ENCODE measurements at regions not wholly inside any gene's neighbourhood (a gene's known extent, or its start where the extent isn't known, plus 50 kb on each side); places are given as distances from the start of the nearest gene placed in this dataset.
A peak's percentile ranks its signal among the peaks of the same experiment; 100 is the strongest.

DNA sequence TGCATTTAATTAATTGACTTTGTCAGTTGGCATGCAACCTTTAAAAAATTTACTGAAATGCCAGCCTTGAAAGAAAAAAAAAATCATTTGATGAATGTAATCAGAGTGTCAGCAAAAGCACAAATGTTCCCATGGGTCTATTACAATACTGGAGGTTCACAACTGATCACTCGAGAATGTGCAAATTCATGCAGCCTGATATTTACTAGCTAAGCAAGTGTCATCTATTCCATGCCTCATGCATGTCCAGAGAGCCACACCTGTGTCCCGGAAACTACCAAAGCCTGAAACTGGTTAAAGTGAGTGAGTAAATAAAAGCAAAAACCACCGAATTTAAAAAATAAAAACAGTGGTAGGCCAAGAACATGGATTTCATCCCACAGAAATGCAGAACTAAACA lies 415.3 kb upstream of the ID2 start:
- DNase-seq (ENCODE audit: insufficient read length, low spot score) (no peak), FAIRE-seq (no peak)

DNA sequence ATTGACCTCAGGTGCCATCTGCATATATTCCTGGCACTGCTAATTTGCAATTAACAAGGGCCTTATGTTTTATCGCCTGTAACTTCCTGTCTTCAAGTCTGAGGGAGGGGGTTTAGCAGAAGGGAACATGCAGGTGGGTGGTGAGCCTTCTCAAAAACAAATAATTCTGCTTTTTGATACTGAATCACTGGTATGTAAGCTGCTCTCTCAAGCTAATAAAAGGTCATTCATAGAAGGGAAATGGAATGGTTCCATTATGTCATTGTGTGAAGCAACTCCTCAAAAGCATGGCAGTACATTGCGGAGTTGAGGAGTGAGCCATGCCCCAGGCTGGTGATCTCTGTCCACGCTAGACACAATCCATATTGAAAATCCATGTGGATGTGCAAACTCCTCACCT lies 414.8 kb upstream of the ID2 start:
- no peak for DNase-seq (ENCODE audit: insufficient read length, low spot score)
- no peak for FAIRE-seq

DNA sequence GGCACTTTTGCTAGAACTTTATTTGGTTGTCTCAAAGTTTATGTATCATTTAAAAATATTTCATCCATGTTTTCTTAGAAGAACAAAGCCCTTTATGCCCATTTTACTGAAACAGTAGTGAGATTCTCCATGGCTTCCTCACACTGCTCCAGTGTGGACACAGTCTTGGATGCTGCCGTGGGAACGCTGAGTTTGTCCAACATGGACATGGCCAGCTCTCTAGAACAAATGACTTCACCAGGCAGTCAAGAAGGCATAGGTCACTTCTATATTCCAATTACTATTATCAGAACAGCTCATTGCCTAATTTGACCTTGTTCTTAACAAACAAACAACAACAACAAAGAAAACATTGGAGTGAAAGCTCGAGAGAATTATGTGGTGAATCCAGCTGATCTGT lies 414.1 kb upstream of the ID2 start:
- DNase-seq (ENCODE audit: insufficient read length, low spot score) (no peak), FAIRE-seq (no peak)

DNA sequence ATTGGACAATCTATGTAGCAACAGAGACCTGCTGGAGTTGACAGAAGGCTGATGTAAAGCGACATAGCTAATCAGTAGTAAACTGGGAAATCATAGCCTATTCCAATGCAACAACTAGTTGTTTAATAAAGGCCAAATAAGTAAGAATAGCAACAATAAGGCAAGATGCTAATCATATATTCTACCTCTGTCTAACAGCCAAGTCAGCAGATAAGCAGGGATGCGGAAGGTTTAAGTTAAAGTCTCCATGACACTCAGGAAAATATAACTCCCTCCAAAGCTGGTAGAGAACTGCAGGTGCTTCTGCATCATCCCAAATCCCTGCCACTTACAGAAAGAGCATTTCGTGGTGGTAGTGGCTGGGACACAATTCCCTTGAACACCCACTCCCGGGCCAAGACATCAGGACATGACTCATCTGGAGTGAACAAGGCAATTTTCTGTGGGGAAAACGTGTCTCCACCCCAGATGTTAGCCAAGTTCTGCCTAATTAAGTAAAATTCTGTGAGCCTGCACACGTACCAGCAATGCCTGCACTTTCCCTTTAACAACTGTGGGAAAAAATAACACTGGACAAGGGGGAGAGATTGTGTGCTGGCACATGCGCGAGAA lies 413.6 kb upstream of the ID2 start:
- FAIRE-seq: no peak

DNA sequence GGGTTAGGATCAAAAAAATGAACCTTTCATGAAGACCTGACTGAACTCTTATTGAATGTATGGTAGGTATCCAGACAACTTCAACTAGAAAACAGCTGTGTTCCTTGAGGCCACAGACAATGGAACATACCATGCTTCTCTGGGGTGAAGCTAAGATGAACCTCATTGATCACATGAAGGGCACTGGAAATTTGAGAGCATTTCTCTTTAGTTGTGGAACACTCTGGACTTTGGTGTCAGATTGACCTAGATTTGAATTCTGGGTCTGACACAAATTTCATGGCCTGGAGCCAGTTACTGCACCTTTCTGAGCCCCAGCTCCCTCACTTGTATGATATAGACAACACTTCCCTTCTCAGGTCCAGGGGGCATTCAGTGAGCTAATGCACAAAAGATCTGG lies 411.2 kb upstream of the ID2 start:
- no peak for FAIRE-seq
- DNase-seq (ENCODE audit: insufficient read length, low spot score): no peak

More for the DNA sequence above, 413.6 kb upstream of the ID2 start:
- DNase-seq (ENCODE audit: insufficient read length, low spot score): no peak

DNA sequence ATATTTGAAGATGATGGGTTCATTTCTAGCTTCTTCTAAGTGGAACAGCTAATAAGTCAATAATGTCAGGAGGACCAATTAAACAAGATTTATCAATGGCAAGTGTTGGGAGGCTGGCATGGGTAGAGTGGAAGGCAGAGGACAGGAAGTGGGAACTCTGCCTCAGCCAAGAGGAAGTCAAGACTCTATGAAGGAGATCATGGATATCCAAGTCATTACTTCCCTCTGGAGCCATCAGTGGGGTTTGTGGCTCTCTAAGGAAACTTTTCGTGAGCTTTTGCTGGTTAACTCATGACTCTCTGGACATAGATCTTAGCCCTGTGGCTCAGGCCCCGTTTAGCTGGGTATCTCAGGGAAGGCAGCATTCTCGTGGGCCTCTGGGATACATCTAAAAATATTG lies 410.4 kb upstream of the ID2 start:
- FAIRE-seq (no peak), DNase-seq (ENCODE audit: insufficient read length, low spot score) (no peak)

DNA sequence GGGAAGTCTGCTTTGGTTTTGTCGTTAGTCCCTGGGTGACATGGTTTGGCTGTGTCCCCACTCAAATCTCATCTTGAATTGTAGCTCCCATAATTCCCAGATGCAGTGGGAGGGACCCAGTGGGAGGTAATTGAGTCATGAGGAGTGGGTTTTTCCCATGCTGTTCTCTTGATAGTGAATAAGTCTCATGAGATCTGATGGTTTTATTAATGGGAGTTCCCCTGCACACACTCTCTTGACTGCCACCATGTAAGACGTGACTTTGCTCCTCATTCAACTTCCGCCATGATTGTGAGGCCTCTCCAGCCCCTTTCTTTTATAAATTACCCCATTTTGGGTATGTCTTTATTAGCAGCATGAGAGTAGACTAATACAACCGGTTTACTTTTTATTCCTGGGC lies 405.8 kb upstream of the ID2 start:
- FAIRE-seq (no peak), DNase-seq (ENCODE audit: insufficient read length, low spot score) (no peak)

DNA sequence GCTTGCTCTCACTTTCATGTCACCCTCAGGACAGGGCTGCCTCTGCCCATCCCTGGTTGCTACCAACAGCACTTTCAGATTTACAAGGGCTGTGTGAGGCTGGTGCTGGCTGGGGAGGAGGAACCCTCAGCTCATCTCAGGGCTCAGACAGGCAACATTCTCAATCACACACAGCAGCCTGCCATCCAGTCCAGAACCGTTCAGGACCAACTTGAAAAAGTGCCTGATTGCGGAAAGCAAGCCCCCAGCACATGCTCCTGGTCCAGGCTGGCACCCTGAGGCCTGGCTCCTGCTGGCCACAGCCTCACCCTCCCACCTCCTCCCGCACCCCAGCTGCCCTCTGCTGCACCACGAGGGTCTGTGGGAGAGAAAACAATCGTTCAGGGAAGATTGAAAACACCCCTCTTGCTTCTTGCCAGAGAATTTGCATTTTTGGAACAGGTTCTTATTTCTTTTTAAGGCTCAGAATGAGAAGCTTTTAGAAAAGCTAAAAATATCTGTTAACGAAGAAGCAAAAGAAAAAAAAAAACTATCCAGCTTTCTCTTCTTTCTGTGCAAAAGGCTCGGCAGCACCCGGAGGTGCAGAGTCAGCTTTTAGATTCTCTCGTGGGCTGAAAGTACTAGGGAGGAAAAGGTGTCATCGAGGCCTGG lies 403.8 kb upstream of the ID2 start:
- DNase-seq (ENCODE audit: insufficient read length, low spot score) (no peak), FAIRE-seq (peak; percentile 52)

DNA sequence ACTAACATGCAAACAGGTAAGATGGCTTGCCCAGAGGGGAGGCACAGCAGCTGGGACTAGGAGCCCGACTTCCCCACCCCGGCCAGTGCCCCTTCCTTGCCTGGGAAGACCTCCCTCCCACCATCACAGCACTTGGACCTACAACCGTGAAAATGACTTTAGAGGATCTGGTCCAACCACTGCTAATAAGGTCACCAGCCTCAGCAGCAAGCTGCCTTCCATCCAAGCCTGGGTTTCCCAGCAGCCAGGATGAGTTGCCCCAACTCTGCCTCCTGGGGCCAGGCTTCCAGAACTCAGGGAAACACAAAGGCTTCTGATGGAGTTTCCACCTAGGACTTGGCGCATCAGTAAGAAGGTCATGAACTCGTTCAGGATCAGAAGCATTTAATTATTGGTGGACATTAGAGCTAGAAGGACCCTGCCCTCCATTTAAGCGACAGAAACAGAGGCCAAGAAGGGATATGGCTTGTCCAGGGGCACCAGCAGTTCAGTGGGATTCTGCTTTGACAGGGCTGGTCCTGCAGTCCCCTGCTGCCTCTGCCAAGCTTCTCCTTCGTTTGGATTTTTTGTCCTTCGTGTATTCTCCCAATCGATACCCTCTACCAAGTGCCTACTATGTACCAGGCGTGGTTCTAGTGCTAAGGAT lies 403.0 kb upstream of the ID2 start:
- DNase-seq (ENCODE audit: insufficient read length, low spot score) (no peak), FAIRE-seq (no peak)

DNA sequence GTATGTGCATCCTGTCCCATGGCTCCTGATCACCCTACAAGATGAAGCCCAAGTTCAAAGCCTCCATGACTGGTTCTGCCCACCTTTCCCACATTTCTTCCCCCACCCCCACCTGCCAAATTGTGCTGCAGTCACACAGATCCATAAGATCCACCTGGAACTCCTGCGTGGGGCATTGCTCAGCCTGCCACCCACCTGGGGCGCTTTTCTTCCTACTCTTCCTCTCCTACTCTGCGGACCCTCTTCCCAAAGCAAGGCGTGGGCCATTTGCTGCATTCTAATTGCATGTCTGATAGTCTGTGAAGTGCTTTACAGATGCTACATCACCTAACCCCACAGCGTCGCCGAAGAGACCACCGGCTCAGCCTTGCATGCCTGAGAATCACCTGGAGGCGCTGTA lies 402.4 kb upstream of the ID2 start:
- DNase-seq (ENCODE audit: insufficient read length, low spot score): no peak
- no peak for FAIRE-seq

DNA sequence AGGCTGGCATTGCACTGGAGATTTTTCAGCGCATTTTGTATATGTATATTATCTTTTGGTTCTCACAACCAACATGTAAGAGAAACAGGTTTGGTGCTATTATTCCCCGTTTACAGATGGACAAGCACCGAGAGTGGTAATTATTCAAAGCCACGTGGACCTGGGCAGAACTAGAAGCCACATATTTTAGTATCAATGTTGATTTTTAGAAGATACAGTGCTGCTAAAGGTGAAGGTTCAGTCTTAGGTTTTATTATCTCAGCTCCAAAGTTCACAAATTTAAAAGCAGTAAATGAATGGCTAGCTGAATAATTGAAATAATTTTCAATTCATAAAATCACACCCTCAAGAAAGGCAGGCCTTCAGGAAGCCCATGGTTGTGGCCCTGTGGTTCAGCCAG lies 400.6 kb upstream of the ID2 start:
- DNase-seq (ENCODE audit: insufficient read length, low spot score) (no peak), FAIRE-seq (no peak)

DNA sequence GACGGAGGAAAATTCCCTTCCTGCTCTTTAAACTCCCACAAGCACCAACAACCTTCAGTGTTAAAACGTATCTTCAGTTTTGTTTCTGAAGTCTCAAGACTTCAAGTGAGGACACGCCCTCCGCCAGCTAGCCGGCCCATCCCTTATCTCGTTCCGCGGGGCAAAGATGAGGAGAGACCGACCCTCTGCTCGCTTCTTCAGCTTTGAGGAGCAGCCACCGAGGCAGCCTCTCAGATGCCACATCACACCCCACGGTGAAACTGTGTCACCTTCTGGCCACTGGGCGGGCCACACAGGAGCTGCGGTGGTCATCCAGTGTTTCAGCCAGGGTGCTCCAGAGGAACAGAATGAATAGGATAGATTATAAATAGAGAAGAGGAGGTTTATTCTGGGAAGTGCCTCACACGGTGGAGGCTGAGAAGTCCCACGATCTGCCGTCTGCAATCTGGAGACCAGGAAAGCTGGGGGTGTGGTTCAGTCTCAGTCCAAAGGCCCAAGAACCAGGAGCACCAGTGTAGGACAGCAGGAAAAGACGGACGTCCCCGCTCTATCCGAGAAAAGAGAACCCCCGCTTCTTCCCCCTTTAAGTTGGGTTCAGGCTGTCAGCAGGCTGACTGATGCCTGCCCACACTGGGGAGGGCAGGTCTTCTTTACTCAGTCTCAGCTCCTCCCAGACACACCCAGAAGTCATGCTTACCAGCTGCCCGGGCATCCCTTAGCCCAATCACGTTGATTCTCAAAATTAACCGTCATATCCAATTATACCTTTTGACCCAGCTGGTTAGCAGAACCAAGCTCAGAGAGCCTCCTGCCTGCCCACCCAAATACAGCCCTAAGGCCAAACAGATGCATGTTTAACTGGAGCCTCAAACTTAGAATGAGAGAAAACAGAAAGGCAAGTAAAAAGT lies 399.7 kb upstream of the ID2 start:
- FAIRE-seq: no peak
- DNase-seq (ENCODE audit: insufficient read length, low spot score): no peak

DNA sequence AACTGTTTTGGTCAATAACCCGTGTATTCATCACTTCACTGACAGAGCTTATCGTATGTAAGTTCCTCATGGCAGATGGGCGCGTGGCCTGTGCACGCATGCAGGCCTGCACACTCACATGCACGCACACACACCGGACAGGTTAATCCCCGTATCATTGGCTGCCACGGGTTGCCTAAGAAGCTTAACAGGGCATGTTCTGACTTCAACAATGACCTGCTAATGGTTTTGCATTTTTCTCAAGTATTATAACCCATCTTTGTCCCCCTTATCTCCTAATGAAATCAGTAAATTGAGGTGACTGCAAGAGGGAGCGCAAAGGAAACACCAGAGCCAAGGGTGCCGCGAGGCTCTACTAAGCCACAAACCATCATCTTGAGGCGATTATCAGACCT lies 399.0 kb upstream of the ID2 start:
- FAIRE-seq: no peak
- DNase-seq (ENCODE audit: insufficient read length, low spot score): no peak

DNA sequence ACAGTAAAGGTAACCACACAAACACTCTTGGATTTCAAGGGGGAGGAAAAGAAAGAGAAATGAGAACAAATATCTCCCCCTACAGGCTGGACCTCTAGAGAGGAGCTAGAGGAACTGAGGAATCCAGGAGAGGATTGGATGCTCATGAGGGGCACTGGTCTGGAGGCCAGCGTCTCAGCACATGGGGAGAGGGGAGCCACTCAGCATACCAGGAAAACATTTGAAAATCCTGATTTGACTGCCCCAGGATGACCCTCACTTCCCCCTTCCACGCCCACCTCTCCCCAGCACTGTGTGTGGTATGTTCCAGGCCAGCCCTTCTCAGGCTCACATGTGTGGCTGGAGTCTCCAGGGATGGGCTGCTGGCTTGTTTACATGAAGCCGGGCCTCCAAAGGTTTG lies 396.8 kb upstream of the ID2 start:
- no peak for FAIRE-seq
- DNase-seq (ENCODE audit: insufficient read length, low spot score): no peak

DNA sequence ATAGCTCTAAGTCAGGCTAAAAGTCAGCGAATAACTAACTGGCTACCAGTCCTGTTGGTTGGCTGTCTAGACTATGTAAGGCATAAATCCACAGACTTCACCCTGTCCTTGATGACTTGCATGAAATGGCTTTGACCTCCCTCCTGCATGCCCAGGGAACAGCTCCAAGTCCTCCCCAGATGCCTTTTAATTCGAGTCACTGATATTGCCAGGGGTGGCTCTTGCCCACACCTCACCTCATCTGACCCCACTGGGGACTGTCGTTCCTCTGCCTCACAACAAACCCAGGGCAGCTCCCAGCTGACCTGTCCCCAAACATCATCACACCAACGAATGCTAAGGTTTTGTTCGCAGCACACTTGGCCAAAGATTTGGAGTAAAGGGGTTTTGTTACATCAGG lies 396.0 kb upstream of the ID2 start:
- FAIRE-seq: no peak

DNA sequence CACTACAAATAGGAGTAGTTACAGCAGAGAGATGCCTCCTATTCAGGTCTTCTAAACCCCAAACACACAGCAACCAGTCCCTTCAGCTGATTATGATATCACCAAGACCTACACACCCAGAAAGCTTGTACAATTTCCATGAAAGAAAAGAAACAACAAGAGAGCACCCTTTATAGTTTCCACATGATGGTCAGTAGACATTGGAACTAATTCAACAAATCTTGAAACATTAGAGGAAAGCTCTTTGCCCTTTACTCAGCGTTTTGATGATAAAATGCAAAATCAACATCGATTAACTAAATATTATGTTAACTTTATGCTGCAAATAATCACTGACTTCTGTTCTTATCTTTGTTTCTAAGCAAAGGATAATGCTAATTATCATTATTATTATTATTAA lies 393.6 kb upstream of the ID2 start:
- FAIRE-seq (no peak), DNase-seq (ENCODE audit: insufficient read length, low spot score) (no peak)

More for the DNA sequence above, 396.0 kb upstream of the ID2 start:
- no peak for DNase-seq (ENCODE audit: insufficient read length, low spot score)

DNA sequence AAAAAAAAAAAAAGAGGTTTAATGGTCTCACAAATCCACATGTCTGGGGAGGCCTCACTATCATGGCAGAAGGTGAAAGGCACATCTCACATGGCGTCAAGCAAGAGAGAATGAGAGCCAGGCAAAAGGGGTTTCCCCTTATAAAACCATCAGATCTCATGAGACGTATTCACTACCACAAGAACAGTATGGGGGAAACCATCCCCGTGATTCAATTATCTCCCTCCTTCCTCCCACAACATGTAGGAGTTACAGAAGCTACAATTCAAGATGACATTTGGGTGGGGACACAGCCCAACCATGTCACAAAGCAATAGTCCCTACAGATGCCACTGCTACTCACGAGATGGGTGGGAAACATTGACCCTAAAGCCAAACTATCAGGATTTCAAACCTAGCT lies 392.7 kb upstream of the ID2 start:
- DNase-seq (ENCODE audit: insufficient read length, low spot score): no peak
- FAIRE-seq: no peak

DNA sequence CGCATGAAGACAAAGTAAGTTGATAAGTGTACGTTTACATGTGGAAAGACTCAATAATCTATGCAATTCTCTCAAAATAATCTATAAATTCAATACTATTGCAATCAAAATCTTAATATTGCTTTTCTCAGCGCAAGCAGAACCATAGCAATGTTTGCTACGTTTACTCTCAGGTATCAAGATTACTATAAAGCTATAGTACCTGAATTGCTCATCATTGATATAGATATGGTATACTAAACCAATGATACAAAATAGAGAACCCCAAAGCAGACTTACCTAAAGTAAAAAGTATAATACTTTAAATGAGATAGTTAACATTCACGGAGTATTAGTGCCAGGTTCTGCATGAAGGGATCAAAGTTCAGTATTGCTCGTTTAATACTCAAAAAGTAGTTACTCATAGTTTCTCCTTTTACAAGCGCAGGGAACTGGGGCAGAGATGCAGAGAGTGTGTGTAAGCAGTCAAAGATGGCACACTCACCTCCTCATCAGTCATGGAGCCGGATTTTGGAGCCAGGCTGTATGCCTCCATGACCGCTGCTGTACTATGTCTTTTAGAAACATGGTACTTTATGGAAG lies 391.0 kb upstream of the ID2 start:
- FAIRE-seq (peak; percentile 40), DNase-seq (ENCODE audit: insufficient read length, low spot score) (no peak)

DNA sequence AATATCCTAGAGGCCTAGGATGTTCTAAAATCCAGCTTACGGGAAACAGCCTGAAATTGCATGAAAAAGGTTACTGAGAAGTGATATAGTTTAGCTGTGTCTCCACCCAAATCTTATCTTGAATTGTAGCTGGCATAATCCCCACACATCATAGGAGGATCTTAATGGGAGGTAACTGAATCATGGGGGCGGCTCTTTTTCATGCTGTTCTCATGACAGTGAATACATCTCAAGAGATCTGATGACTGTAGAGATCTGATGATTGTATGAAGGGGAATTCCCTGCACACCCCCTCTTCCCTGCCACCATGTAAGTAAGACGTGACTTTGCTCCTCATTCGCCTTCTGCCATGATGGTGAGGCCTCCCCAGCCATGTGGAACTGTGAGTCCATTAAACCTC lies 385.6 kb upstream of the ID2 start:
- FAIRE-seq: no peak

DNA sequence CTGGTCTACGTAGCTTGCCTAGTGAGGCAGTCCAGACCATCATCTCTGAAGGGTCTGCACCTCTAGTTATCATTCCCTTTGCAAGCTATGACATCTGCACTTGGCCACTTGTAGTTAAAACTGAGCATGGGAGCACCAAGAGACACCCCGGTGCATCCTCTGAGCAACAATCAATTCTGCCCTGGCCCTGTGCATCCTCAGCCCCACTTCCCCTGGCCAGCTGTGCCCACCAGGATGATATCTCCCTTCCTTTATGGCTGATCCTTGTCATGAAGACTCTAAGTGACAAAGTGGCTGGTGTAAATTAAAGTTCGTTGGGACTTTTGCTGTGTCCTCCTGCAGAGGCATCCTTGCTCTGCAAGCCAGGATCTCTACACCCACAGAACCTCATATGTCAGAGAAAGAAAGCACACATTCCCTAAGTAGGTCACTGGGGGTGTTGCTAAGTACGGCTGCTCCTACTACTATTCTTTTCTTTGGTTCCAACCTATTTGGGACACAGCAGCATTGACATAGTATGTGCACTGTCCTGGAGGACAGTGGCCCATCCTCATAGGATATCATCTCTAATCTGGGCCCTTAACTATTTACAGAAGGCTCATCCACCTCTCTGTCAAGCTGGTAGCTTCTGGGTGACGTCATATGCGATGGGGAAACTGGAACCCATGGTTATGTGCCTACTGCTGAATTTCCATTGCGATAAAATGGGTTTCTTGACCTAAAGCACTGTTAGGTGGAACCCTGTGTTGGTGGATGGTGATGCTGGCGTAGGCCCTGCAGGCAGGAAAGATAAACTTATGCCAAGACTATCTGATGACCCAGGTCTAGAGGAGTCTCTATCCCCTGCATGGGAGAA lies 384.3 kb upstream of the ID2 start:
- FAIRE-seq (no peak), DNase-seq (ENCODE audit: insufficient read length, low spot score) (no peak)

More for the DNA sequence above, 385.6 kb upstream of the ID2 start:
- DNase-seq (ENCODE audit: insufficient read length, low spot score): no peak

Data from GM19239 (cell line).